Heart left ventricle (tissue), 13 donors: ENCODE measurements at regions not wholly inside any gene's neighbourhood (a gene's known extent, or its start where the extent isn't known, plus 50 kb on each side); places are given as distances from the start of the nearest gene placed in this dataset.

Experiments used
- POLR2A ChIP-seq, 2 donors: fragments of 450-650 bp; IDR thresholded peaks; one replicate each; pipeline ENCODE4 v1.6.1; 2017; ENCODE audit warnings: antibody characterized with exemption in 2 of 2, mild to moderate bottlenecking in 2 of 2, moderate library complexity in 2 of 2
- TF ChIP-seq, protein P1 (sequence below), 12 donors: fragments of 200-600 bp; sonication (generic) in 4 of 12; IDR thresholded peaks; one replicate each; pipeline versions ENCODE4 v1.5.0 to v1.8.0; 2018 to 2022; ENCODE audit warnings: antibody characterized with exemption in 12 of 12, mild to moderate bottlenecking in 5 of 12
- donor health status: ischemic (EF 13 %, LVEDD 7.1; RV severe dilation, severe dysfunction).
- donor health status: DM: no; HTN: yes; CAD: no.
- donor health status: DM: no; HTN: no; CAD: no.
- donor health status: ischemic (EF 25% LVEDD 6.9; RV normal size, moderate dysfunction).
- donor health status: ischemic (EF 25% LVEDD 5.7; RV mildly dilated, moderate dysfunction).
- donor health status: ischemic (EF 35%, LVEDD 5.7; RV mildly dilated, moderate dysfunction).
- donor health status: nonischemic (EF 11% LVEDD 7.7; RV severe dilation, severe dysfunction).
- donor health status: DM: yes; HTN: yes; CAD: no.
- donor health status: PGD.
- donor health status: ischemic (EF 29% LVEDD 5.4; RV normal size, mild dysfunction).
- donor health status: nonischemic (EF 23%, LVEDD 6.1; RV moderate dilation, normal function).

DNA sequence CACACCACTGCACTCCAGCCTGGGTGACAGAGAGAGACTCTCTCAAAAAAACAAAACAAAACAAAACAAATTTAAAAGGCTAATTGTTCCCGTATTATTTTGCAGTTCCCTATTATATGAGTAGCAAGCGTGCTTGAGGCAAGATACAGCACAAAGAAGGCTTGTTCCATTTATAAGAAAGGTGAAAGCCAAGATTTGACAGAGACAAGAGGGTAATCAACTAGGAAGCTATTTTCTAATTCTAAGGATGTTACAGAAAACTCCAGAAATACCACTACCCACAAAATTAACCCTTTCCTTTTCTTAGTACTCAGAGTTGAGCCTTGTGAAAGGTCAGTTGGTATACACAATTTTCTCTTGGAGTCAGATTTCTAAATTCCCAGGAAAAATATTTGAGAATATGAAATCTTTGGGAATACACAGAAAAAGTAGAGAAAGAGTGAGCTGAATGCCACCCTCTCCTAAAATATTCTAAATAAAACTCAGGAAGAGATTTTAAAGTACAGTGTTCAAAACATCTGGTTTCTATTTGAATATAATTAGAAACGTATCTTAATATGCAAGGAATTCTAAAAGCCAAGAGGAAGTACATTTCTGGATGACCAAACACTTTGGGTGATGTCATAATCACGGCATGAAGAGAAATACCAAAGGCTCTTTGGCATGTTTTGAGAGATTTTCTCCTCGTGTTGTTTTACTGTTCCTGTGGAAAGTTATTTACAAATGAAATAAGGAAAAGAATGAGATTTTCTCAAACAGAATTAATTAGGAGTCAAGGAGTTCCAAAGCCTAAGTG is 63.0 kb upstream of the FLT1 start:
- TF ChIP-seq, protein P1, sequence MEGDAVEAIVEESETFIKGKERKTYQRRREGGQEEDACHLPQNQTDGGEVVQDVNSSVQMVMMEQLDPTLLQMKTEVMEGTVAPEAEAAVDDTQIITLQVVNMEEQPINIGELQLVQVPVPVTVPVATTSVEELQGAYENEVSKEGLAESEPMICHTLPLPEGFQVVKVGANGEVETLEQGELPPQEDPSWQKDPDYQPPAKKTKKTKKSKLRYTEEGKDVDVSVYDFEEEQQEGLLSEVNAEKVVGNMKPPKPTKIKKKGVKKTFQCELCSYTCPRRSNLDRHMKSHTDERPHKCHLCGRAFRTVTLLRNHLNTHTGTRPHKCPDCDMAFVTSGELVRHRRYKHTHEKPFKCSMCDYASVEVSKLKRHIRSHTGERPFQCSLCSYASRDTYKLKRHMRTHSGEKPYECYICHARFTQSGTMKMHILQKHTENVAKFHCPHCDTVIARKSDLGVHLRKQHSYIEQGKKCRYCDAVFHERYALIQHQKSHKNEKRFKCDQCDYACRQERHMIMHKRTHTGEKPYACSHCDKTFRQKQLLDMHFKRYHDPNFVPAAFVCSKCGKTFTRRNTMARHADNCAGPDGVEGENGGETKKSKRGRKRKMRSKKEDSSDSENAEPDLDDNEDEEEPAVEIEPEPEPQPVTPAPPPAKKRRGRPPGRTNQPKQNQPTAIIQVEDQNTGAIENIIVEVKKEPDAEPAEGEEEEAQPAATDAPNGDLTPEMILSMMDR (IDR thresholded peaks at IDR 0.05): no peak
- no peak for TF ChIP-seq POLR2A (IDR thresholded peaks at IDR 0.05)
